GM12891 (cell line): ENCODE measurements at regions not wholly inside any gene's neighbourhood (a gene's known extent, or its start where the extent isn't known, plus 50 kb on each side); places are given as distances from the start of the nearest gene placed in this dataset.

Experiments
- POLR2A ChIP-seq: IDR thresholded peaks from 2 replicates; pipeline ENCODE4 v1.6.1; 2011; ENCODE audit warnings: low read depth, low read length, control low read depth
- POLR2AphosphoS5 ChIP-seq: IDR thresholded peaks from 2 replicates; pipeline ENCODE4 v1.6.1; 2011; ENCODE audit warnings: low read depth, low read length, control low read depth
- POU2F2 ChIP-seq: IDR thresholded peaks from 2 replicates; pipeline ENCODE4 v1.6.1; 2011; ENCODE audit warnings: low read depth, mild to moderate bottlenecking, control low read depth, low read length, moderate library complexity
- SPI1 ChIP-seq: IDR thresholded peaks from 2 replicates; pipeline ENCODE4 v1.6.1; 2011; ENCODE audit warnings: low read depth, low read length, control low read depth
- TAF1 ChIP-seq: IDR thresholded peaks from 2 replicates; pipeline ENCODE4 v1.6.1; 2011; ENCODE audit warnings: low read depth, low read length, control low read depth

DNA sequence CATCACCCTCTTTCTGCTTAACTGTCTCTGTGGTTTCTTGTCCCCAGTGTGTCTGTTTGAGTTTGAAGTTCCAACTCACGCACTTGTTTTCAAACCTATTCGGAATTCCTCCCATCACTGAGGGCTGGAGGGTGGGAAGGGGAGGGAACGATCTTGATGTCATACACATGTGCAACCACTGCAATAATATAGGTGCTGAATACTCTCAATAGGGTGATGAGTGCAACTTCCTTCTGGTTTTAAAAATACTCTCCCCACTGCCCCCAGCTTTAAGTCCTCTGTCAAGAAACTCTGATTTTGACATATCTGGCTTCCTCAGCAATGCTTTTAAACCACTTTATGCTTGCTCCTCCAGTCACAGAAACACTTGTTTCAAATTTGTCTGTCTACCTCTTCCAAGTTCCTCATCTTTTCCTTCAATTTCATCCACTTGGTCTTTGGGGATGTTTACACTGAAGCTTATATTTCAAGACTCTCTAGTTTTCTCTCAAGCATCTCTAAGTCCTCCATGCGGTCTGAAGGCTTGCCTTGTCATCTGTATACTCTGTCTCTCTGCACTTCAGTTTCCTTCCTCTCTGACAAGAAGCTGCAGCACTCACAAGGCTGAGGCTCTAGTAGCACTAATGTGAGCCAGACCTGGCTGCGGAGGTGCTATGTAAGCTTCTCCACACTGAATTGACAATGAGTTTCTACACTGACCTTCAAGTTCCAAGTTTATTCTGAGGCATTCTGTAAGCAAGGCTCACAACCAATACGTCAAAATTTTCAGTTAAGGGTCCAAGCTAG, 422.3 kb downstream of the ZEB2 start:
- TF ChIP-seq POLR2A (no peak), TAF1 (no peak), POU2F2 (no peak), POLR2AphosphoS5 (no peak), SPI1 (no peak)
